ENCODE measurements at regions not wholly inside any gene's neighbourhood (a gene's known extent, or its start where the extent isn't known, plus 50 kb on each side); places are given as distances from the start of the nearest gene placed in this dataset.
A peak's percentile ranks its signal among the peaks of the same experiment; 100 is the strongest.

GRCh38 chr20:56800088-56800487 is 171.0 kb downstream of the TFAP2C start:
- no peak for DNase-seq (ENCODE audit: low read depth in 2 of 2)

GRCh38 chr20:56801971-56802755 is 173.1 kb downstream of the TFAP2C start:
- DNase-seq (ENCODE audit: low read depth in 2 of 2) = no peak

- no peak for DNase-seq (ENCODE audit: low read depth in 2 of 2)
These were observed 173.7 kb downstream of the TFAP2C start for GRCh38 chr20:56802805-56803204.

GRCh38 chr20:56805313-56805712 is 176.2 kb downstream of the TFAP2C start:
- no peak for DNase-seq (ENCODE audit: low read depth in 2 of 2)

GRCh38 chr20:56805966-56806365 is 176.9 kb downstream of the TFAP2C start:
- DNase-seq (ENCODE audit: low read depth in 2 of 2) = no peak

- no peak for DNase-seq (ENCODE audit: low read depth in 2 of 2)
These were observed 177.9 kb downstream of the TFAP2C start for GRCh38 chr20:56806952-56807517.

GRCh38 chr20:56808117-56808725 is 179.1 kb downstream of the TFAP2C start:
- DNase-seq (ENCODE audit: low read depth in 2 of 2) = no peak

GRCh38 chr20:56808732-56809131 is 179.6 kb downstream of the TFAP2C start:
- no peak for DNase-seq (ENCODE audit: low read depth in 2 of 2)

- DNase-seq (ENCODE audit: low read depth in 2 of 2) = no peak
These were observed 180.6 kb downstream of the TFAP2C start for GRCh38 chr20:56809668-56810067.

GRCh38 chr20:56810141-56810540 is 181.0 kb downstream of the TFAP2C start:
- no peak for DNase-seq (ENCODE audit: low read depth in 2 of 2)

GRCh38 chr20:56815796-56816195 is 186.7 kb downstream of the TFAP2C start:
- DNase-seq (ENCODE audit: low read depth in 2 of 2) = no peak

GRCh38 chr20:56816349-56816748 is 187.2 kb downstream of the TFAP2C start:
- no peak for DNase-seq (ENCODE audit: low read depth in 2 of 2)

- DNase-seq (ENCODE audit: low read depth in 2 of 2) = no peak
These were observed 188.9 kb downstream of the TFAP2C start for GRCh38 chr20:56817780-56818675.

GRCh38 chr20:56820984-56821383 is 191.9 kb downstream of the TFAP2C start:
- DNase-seq (ENCODE audit: low read depth in 2 of 2) = no peak

GRCh38 chr20:56826306-56826704 is 197.2 kb downstream of the TFAP2C start:
- DNase-seq (ENCODE audit: low read depth in 2 of 2) = no peak

GRCh38 chr20:56826705-56827665 is 197.9 kb downstream of the TFAP2C start:
- DNase-seq (ENCODE audit: low read depth in 2 of 2) = peak; percentile 92 to 93

- peak; percentile 16 to 18 for DNase-seq (ENCODE audit: low read depth in 2 of 2)
These were observed 198.7 kb downstream of the TFAP2C start for GRCh38 chr20:56827763-56828162.

- DNase-seq (ENCODE audit: low read depth in 2 of 2) = no peak
These were observed 199.3 kb downstream of the TFAP2C start for GRCh38 chr20:56828402-56828801.

GRCh38 chr20:56829788-56830385 is 200.8 kb downstream of the TFAP2C start:
- no peak for DNase-seq (ENCODE audit: low read depth in 2 of 2)

GRCh38 chr20:56831795-56832194 is 202.7 kb downstream of the TFAP2C start:
- no peak for DNase-seq (ENCODE audit: low read depth in 2 of 2)

Data from fibroblast of skin of left quadriceps (primary cell).